HUES6 (cell line): ENCODE measurements at regions not wholly inside any gene's neighbourhood (a gene's known extent, or its start where the extent isn't known, plus 50 kb on each side); places are given as distances from the start of the nearest gene placed in this dataset.

ENCODE experiments used
- H3K27ac ChIP-seq: 2 replicates; pipeline ENCODE4 v1.7.0; 2013; ENCODE audit warnings: low read depth, mild to moderate bottlenecking, low read length, inconsistent platforms
- H3K27me3 ChIP-seq: 2 replicates; pipeline ENCODE4 v1.6.1; 2013; ENCODE audit warnings: low read length; ENCODE audit not compliant: control insufficient read depth, insufficient read depth
- H3K36me3 ChIP-seq: 2 replicates; pipeline ENCODE4 v1.6.1; 2013; ENCODE audit warnings: low read length; ENCODE audit not compliant: control insufficient read depth, insufficient read depth
- H3K4me1 ChIP-seq: 2 replicates; pipeline ENCODE4 v1.6.1; 2013; ENCODE audit warnings: low read length; ENCODE audit not compliant: control insufficient read depth, insufficient read depth
- H3K4me3 ChIP-seq: 2 replicates; pipeline ENCODE4 v1.5.1; 2013; ENCODE audit warnings: low read depth, low read length
- H3K9ac ChIP-seq: one replicate; pipeline ENCODE4 v1.6.1; 2013; ENCODE audit warnings: mild to moderate bottlenecking, low read length
- H3K9me3 ChIP-seq: 2 replicates; pipeline ENCODE4 v1.6.1; 2013; ENCODE audit warnings: low read depth, low read length; ENCODE audit not compliant: control insufficient read depth, insufficient read depth

GRCh38 chr1:95426772-95427171 lies 192.8 kb downstream of the RWDD3 start:
- Histone ChIP-seq H3K9me3 (0 out of 2 replicates have a peak, but pooled peaks cover 3% of the 10 kb centered on the region), H3K36me3 (no peaks in the 10 kb centered on the region), H3K27ac (no peak overlapping the region), H3K4me1 (no peaks in the 10 kb centered on the region), H3K9ac (no peak overlapping the region), H3K27me3 (no peaks in the 10 kb centered on the region), H3K4me3 (no peak overlapping the region)

- Histone ChIP-seq H3K9me3 (0 out of 2 replicates have a peak, but pooled peaks cover 3% of the 10 kb centered on the region), H3K27ac (no peak overlapping the region), H3K9ac (no peak overlapping the region), H3K4me1 (no peaks in the 10 kb centered on the region), H3K27me3 (no peaks in the 10 kb centered on the region), H3K36me3 (no peaks in the 10 kb centered on the region), H3K4me3 (no peak overlapping the region)
Observed at GRCh38 chr1:95427525-95427924, 193.5 kb downstream of the RWDD3 start.

- Histone ChIP-seq H3K27ac (no peak overlapping the region), H3K9me3 (no peaks in the 10 kb centered on the region)
Observed at GRCh38 chr1:95431235-95431634, 197.2 kb downstream of the RWDD3 start.

GRCh38 chr1:95435611-95436010 lies 201.6 kb downstream of the RWDD3 start:
- Histone ChIP-seq H3K9ac (no peak overlapping the region), H3K27ac (no peak overlapping the region), H3K27me3 (no peaks in the 10 kb centered on the region), H3K9me3 (no peaks in the 10 kb centered on the region), H3K36me3 (no peaks in the 10 kb centered on the region), H3K4me1 (peaks cover 20% of the 10 kb centered on the region), H3K4me3 (no peak overlapping the region)

More at GRCh38 chr1:95431235-95431634, 197.2 kb downstream of the RWDD3 start:
- no peaks in the 10 kb centered on the region for H3K27me3 ChIP-seq
- H3K9ac ChIP-seq, result no peak overlapping the region
- no peaks in the 10 kb centered on the region for H3K4me1 ChIP-seq
- H3K4me3 ChIP-seq, result no peak overlapping the region
- no peaks in the 10 kb centered on the region for H3K36me3 ChIP-seq

- H3K27me3 ChIP-seq, result no peaks in the 10 kb centered on the region
- no peak overlapping the region for H3K27ac ChIP-seq
- no peaks in the 10 kb centered on the region for H3K36me3 ChIP-seq
- no peaks in the 10 kb centered on the region for H3K9me3 ChIP-seq
- H3K4me1 ChIP-seq, result peaks cover 20% of the 10 kb centered on the region
- no peak overlapping the region for H3K4me3 ChIP-seq
- no peak overlapping the region for H3K9ac ChIP-seq
Observed at GRCh38 chr1:95437011-95437410, 203.0 kb downstream of the RWDD3 start.

GRCh38 chr1:95437781-95438180 lies 203.8 kb downstream of the RWDD3 start:
- H3K9me3 ChIP-seq, result no peaks in the 10 kb centered on the region
- H3K36me3 ChIP-seq, result no peaks in the 10 kb centered on the region
- H3K9ac ChIP-seq, result no peak overlapping the region
- peaks cover 20% of the 10 kb centered on the region for H3K4me1 ChIP-seq
- H3K27me3 ChIP-seq, result no peaks in the 10 kb centered on the region
- no peak overlapping the region for H3K4me3 ChIP-seq
- H3K27ac ChIP-seq, result no peak overlapping the region

GRCh38 chr1:95438218-95438948 lies 204.4 kb downstream of the RWDD3 start:
- no peaks in the 10 kb centered on the region for H3K9me3 ChIP-seq
- H3K4me3 ChIP-seq, result no peak overlapping the region
- H3K27ac ChIP-seq, result no peak overlapping the region

GRCh38 chr1:95440511-95440910 lies 206.5 kb downstream of the RWDD3 start:
- Histone ChIP-seq H3K36me3 (no peaks in the 10 kb centered on the region), H3K27ac (no peak overlapping the region), H3K9me3 (no peaks in the 10 kb centered on the region), H3K9ac (no peak overlapping the region), H3K27me3 (no peaks in the 10 kb centered on the region), H3K4me3 (no peak overlapping the region), H3K4me1 (peaks cover 20% of the 10 kb centered on the region)

More at GRCh38 chr1:95438218-95438948, 204.4 kb downstream of the RWDD3 start:
- H3K4me1 ChIP-seq, result peaks cover 20% of the 10 kb centered on the region
- H3K9ac ChIP-seq, result no peak overlapping the region
- H3K27me3 ChIP-seq, result no peaks in the 10 kb centered on the region
- no peaks in the 10 kb centered on the region for H3K36me3 ChIP-seq

- H3K27me3 ChIP-seq, result no peaks in the 10 kb centered on the region
- H3K27ac ChIP-seq, result no peak overlapping the region
- no peaks in the 10 kb centered on the region for H3K4me1 ChIP-seq
- no peak overlapping the region for H3K4me3 ChIP-seq
- H3K9ac ChIP-seq, result no peak overlapping the region
- H3K9me3 ChIP-seq, result peaks cover 3% of the 10 kb centered on the region; the same call in 1 of the 2 replicates
- H3K36me3 ChIP-seq, result no peaks in the 10 kb centered on the region
Observed at GRCh38 chr1:95449516-95449915, 215.5 kb downstream of the RWDD3 start.

- no peaks in the 10 kb centered on the region for H3K4me1 ChIP-seq
- no peak overlapping the region for H3K9ac ChIP-seq
- no peak overlapping the region for H3K4me3 ChIP-seq
- H3K36me3 ChIP-seq, result no peaks in the 10 kb centered on the region
- no peak overlapping the region for H3K27ac ChIP-seq
- H3K27me3 ChIP-seq, result no peaks in the 10 kb centered on the region
- H3K9me3 ChIP-seq, result peaks cover 3% of the 10 kb centered on the region; the same call in 1 of the 2 replicates
Observed at GRCh38 chr1:95451054-95451453, 217.0 kb downstream of the RWDD3 start.

- no peak overlapping the region for H3K9ac ChIP-seq
- H3K4me1 ChIP-seq, result no peaks in the 10 kb centered on the region
- no peak overlapping the region for H3K27ac ChIP-seq
- no peaks in the 10 kb centered on the region for H3K36me3 ChIP-seq
- H3K27me3 ChIP-seq, result no peaks in the 10 kb centered on the region
- H3K9me3 ChIP-seq, result peaks cover 3% of the 10 kb centered on the region; the same call in 1 of the 2 replicates
- no peak overlapping the region for H3K4me3 ChIP-seq
Observed at GRCh38 chr1:95451904-95452303, 217.9 kb downstream of the RWDD3 start.
